GM18867 (cell line): ENCODE measurements at regions not wholly inside any gene's neighbourhood (a gene's known extent, or its start where the extent isn't known, plus 50 kb on each side); places are given as distances from the start of the nearest gene placed in this dataset.
"Not testable (repeated sequence)": the region's sequence is repeated elsewhere in the genome, so short reads cannot be mapped to it uniquely, and the experiment has no call there.

Experiments used
- ATAC-seq: cut with Tn5 transposase; IDR thresholded peaks from one replicate; pipeline ENCODE4 v1.9.1; 2021; ENCODE audit warnings: mild to moderate bottlenecking, moderate library complexity; ENCODE audit not compliant: unreplicated experiment

GRCh38 chr10:95137990-95138625, 55.9 kb upstream of the ACSM6 start:
- not testable (repeated sequence) for ATAC-seq

GRCh38 chr10:95134490-95134889, 59.5 kb upstream of the ACSM6 start:
- no peak for ATAC-seq

- ATAC-seq = no peak
These were observed 60.0 kb upstream of the ACSM6 start for GRCh38 chr10:95133997-95134396.

GRCh38 chr10:95133016-95133752, 60.9 kb upstream of the ACSM6 start:
- ATAC-seq = peak; percentile 93

GRCh38 chr10:95130429-95130828, 61.1 kb upstream of the CYP2C8 start:
- ATAC-seq = not testable (repeated sequence)

- no peak for ATAC-seq
These were observed 56.3 kb upstream of the CYP2C8 start for GRCh38 chr10:95125582-95125981.

GRCh38 chr10:95122736-95123135, 53.4 kb upstream of the CYP2C8 start:
- no peak for ATAC-seq

GRCh38 chr10:95121904-95122303, 52.6 kb upstream of the CYP2C8 start:
- ATAC-seq = no peak
